ENCODE measurements at regions not wholly inside any gene's neighbourhood (a gene's known extent, or its start where the extent isn't known, plus 50 kb on each side); places are given as distances from the start of the nearest gene placed in this dataset.

DNA sequence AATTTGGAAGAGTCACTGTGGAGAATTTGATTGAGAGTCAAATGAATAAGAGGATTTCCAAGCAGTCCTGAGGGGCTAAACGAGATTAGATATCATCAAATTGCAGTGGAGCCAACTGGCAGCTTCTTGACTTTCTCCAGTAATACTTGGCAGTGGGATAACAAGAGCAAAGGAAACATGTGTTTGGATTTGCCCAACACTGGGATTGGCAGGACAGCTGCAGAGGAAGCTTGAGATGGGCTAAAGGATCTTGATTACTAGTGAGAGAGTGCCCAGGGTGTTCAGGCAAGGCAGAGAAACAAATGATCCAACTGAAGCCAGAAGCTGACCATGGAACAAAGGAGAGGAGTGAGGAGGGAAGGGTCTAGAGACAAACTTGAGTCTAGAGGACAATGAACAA lies 356.0 kb upstream of the ISL1 start:
- Histone ChIP-seq H3K27me3 (ENCODE audit: insufficient read depth, low read length) (no peaks in the 10 kb centered on the region), H3K9me3 (ENCODE audit: low read length) (no peaks in the 10 kb centered on the region), H3K4me2 (ENCODE audit: low read length) (no peak overlapping the region)

DNA sequence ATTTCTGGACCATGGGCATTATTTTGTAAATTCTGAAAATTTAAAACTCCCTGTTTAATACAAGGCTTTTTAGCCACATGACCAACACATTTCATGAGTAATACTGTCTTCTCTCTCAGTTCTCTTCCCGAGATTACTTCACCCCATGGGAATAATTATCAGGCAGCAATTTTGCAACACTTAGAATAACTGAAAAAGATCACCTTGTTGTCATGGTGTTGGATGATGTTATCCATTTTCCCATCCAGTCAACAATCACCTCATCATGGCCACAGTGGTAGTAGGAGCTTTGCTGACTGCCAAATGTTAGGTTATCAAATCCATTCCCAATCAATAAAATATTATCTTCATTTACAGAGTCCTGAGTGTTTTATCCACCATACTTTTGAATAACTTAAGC lies 354.9 kb upstream of the ISL1 start:
- no peaks in the 10 kb centered on the region for H4K20me1 ChIP-seq (ENCODE audit: insufficient read depth, low read length)
- H3K36me3 ChIP-seq (ENCODE audit: insufficient read depth, low read length), result no peaks in the 10 kb centered on the region
- H3F3A ChIP-seq (ENCODE audit: insufficient read depth, low read length), result no peaks in the 10 kb centered on the region
- H2AFZ ChIP-seq (ENCODE audit: low read length), result no peak overlapping the region
- no peaks in the 10 kb centered on the region for H3K27me3 ChIP-seq (ENCODE audit: insufficient read depth, low read length)
- H3K9me2 ChIP-seq (ENCODE audit: low read depth, low read length), result no peaks in the 10 kb centered on the region
- no peak overlapping the region for H3K4me2 ChIP-seq (ENCODE audit: low read length)
- TF ChIP-seq, protein P1, sequence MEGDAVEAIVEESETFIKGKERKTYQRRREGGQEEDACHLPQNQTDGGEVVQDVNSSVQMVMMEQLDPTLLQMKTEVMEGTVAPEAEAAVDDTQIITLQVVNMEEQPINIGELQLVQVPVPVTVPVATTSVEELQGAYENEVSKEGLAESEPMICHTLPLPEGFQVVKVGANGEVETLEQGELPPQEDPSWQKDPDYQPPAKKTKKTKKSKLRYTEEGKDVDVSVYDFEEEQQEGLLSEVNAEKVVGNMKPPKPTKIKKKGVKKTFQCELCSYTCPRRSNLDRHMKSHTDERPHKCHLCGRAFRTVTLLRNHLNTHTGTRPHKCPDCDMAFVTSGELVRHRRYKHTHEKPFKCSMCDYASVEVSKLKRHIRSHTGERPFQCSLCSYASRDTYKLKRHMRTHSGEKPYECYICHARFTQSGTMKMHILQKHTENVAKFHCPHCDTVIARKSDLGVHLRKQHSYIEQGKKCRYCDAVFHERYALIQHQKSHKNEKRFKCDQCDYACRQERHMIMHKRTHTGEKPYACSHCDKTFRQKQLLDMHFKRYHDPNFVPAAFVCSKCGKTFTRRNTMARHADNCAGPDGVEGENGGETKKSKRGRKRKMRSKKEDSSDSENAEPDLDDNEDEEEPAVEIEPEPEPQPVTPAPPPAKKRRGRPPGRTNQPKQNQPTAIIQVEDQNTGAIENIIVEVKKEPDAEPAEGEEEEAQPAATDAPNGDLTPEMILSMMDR (IDR thresholded peaks at IDR 0.05; ENCODE audit: low read length), result no peak
- TF ChIP-seq EZH2 (IDR thresholded peaks at IDR 0.05; ENCODE audit: borderline replicate concordance, low read length), result no peak
- H3K79me2 ChIP-seq (ENCODE audit: insufficient read depth, low read length), result no peaks in the 10 kb centered on the region
- H3K4me3 ChIP-seq (ENCODE audit: low read depth, low read length, poor library complexity, severe bottlenecking), result no peak overlapping the region
- H3K9ac ChIP-seq (ENCODE audit: low read length), result no peak overlapping the region
- H3K27ac ChIP-seq (ENCODE audit: low read depth, low read length, poor library complexity, severe bottlenecking), result no peak overlapping the region
- no peaks in the 10 kb centered on the region for H3K9me3 ChIP-seq (ENCODE audit: low read length)
- no peaks in the 10 kb centered on the region for H3K4me1 ChIP-seq (ENCODE audit: insufficient read depth, low read length, severe bottlenecking)

More for the DNA sequence above, 356.0 kb upstream of the ISL1 start:
- TF ChIP-seq EZH2 (IDR thresholded peaks at IDR 0.05; ENCODE audit: borderline replicate concordance, low read length), result no peak
- TF ChIP-seq, protein P1 (IDR thresholded peaks at IDR 0.05; ENCODE audit: low read length), result no peak
- H3K9me2 ChIP-seq (ENCODE audit: low read depth, low read length), result no peaks in the 10 kb centered on the region
- H3F3A ChIP-seq (ENCODE audit: insufficient read depth, low read length), result no peaks in the 10 kb centered on the region
- no peaks in the 10 kb centered on the region for H3K4me1 ChIP-seq (ENCODE audit: insufficient read depth, low read length, severe bottlenecking)
- no peak overlapping the region for H3K27ac ChIP-seq (ENCODE audit: low read depth, low read length, poor library complexity, severe bottlenecking)
- H3K79me2 ChIP-seq (ENCODE audit: insufficient read depth, low read length), result no peaks in the 10 kb centered on the region
- no peak overlapping the region for H2AFZ ChIP-seq (ENCODE audit: low read length)
- H3K36me3 ChIP-seq (ENCODE audit: insufficient read depth, low read length), result no peaks in the 10 kb centered on the region
- no peaks in the 10 kb centered on the region for H4K20me1 ChIP-seq (ENCODE audit: insufficient read depth, low read length)
- H3K9ac ChIP-seq (ENCODE audit: low read length), result no peak overlapping the region
- no peak overlapping the region for H3K4me3 ChIP-seq (ENCODE audit: low read depth, low read length, poor library complexity, severe bottlenecking)

DNA sequence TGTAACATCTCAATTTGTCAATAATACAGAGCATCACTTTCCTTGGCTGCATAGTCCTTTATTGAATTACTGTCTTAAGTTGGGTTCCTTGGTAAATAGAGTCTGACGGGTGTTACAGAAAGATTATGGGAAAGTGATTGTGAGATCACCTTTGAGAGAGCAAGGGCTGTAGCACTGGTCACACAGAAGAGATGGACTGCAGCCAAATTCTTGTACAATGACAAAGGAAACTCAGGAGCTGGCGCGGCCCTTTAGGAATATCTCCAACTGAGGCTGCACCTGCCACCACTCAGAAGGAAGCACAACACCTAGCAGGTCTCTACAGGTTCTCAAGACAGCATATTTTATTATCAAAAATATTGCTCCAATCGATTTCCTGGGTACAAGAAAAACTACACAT lies 350.0 kb upstream of the ISL1 start:
- H3K4me1 ChIP-seq (ENCODE audit: insufficient read depth, low read length, severe bottlenecking), result no peaks in the 10 kb centered on the region
- H3K27me3 ChIP-seq (ENCODE audit: insufficient read depth, low read length), result no peaks in the 10 kb centered on the region
- no peak overlapping the region for H2AFZ ChIP-seq (ENCODE audit: low read length)
- H3K4me3 ChIP-seq (ENCODE audit: low read depth, low read length, poor library complexity, severe bottlenecking), result no peak overlapping the region
- no peaks in the 10 kb centered on the region for H4K20me1 ChIP-seq (ENCODE audit: insufficient read depth, low read length)
- no peaks in the 10 kb centered on the region for H3K9me3 ChIP-seq (ENCODE audit: low read length)
- no peaks in the 10 kb centered on the region for H3K79me2 ChIP-seq (ENCODE audit: insufficient read depth, low read length)
- H3K27ac ChIP-seq (ENCODE audit: low read depth, low read length, poor library complexity, severe bottlenecking), result no peak overlapping the region
- H3K4me2 ChIP-seq (ENCODE audit: low read length), result no peak overlapping the region
- H3K9ac ChIP-seq (ENCODE audit: low read length), result no peak overlapping the region
- TF ChIP-seq, protein P1 (IDR thresholded peaks at IDR 0.05; ENCODE audit: low read length), result no peak
- TF ChIP-seq EZH2 (IDR thresholded peaks at IDR 0.05; ENCODE audit: borderline replicate concordance, low read length), result no peak
- H3K36me3 ChIP-seq (ENCODE audit: insufficient read depth, low read length), result no peaks in the 10 kb centered on the region
- H3K9me2 ChIP-seq (ENCODE audit: low read depth, low read length), result no peaks in the 10 kb centered on the region
- no peaks in the 10 kb centered on the region for H3F3A ChIP-seq (ENCODE audit: insufficient read depth, low read length)
